GM19395 (cell line): ENCODE measurements at regions not wholly inside any gene's neighbourhood (a gene's known extent, or its start where the extent isn't known, plus 50 kb on each side); places are given as distances from the start of the nearest gene placed in this dataset.
"Not testable (repeated sequence)": the region's sequence is repeated elsewhere in the genome, so short reads cannot be mapped to it uniquely, and the experiment has no call there.

Experiments
- ATAC-seq: cut with Tn5 transposase; IDR thresholded peaks from one replicate; pipeline ENCODE4 v1.9.1; 2021; ENCODE audit warnings: mild to moderate bottlenecking, moderate library complexity; ENCODE audit not compliant: unreplicated experiment

- ATAC-seq: no peak
Observed at GRCh38 chr1:8171751-8172464, 145.8 kb upstream of the ERRFI1 start.

- ATAC-seq: peak; percentile 17
Observed at GRCh38 chr1:8170059-8170835, 144.1 kb upstream of the ERRFI1 start.

GRCh38 chr1:8169364-8170058 lies 143.4 kb upstream of the ERRFI1 start:
- peak; percentile 63 for ATAC-seq

- ATAC-seq: no peak
Observed at GRCh38 chr1:8167936-8168335, 141.8 kb upstream of the ERRFI1 start.

- ATAC-seq: no peak
Observed at GRCh38 chr1:8166406-8166805, 140.3 kb upstream of the ERRFI1 start.

GRCh38 chr1:8165595-8166360 lies 139.7 kb upstream of the ERRFI1 start:
- no peak for ATAC-seq

- no peak for ATAC-seq
Observed at GRCh38 chr1:8164670-8165069, 138.6 kb upstream of the ERRFI1 start.

- no peak for ATAC-seq
Observed at GRCh38 chr1:8163039-8163438, 136.9 kb upstream of the ERRFI1 start.

GRCh38 chr1:8162168-8162567 lies 136.1 kb upstream of the ERRFI1 start:
- no peak for ATAC-seq

- ATAC-seq: no peak
Observed at GRCh38 chr1:8161546-8162105, 135.5 kb upstream of the ERRFI1 start.

- ATAC-seq: no peak
Observed at GRCh38 chr1:8159470-8160024, 133.4 kb upstream of the ERRFI1 start.

- ATAC-seq: no peak
Observed at GRCh38 chr1:8158995-8159394, 132.9 kb upstream of the ERRFI1 start.

GRCh38 chr1:8157765-8158164 lies 131.7 kb upstream of the ERRFI1 start:
- ATAC-seq: no peak

GRCh38 chr1:8155528-8156186 lies 129.5 kb upstream of the ERRFI1 start:
- ATAC-seq: no peak

- no peak for ATAC-seq
Observed at GRCh38 chr1:8154621-8155052, 128.5 kb upstream of the ERRFI1 start.

- no peak for ATAC-seq
Observed at GRCh38 chr1:8153961-8154360, 127.9 kb upstream of the ERRFI1 start.

- no peak for ATAC-seq
Observed at GRCh38 chr1:8152731-8153702, 126.9 kb upstream of the ERRFI1 start.

GRCh38 chr1:8151647-8152046 lies 125.5 kb upstream of the ERRFI1 start:
- no peak for ATAC-seq

- not testable (repeated sequence) for ATAC-seq
Observed at GRCh38 chr1:8149756-8150155, 123.6 kb upstream of the ERRFI1 start.
